Parathyroid adenoma (tissue), 2 donors: ENCODE measurements at regions not wholly inside any gene's neighbourhood (a gene's known extent, or its start where the extent isn't known, plus 50 kb on each side); places are given as distances from the start of the nearest gene placed in this dataset.

ENCODE experiments used
- H2AFZ ChIP-seq: fragments of 300-600 bp; sonication (generic); one replicate; pipeline ENCODE4 v1.7.0; 2017; ENCODE audit warnings: antibody characterized with exemption, mild to moderate bottlenecking
- H3K27ac ChIP-seq: fragments of 300-600 bp; sonication (generic); one replicate; pipeline ENCODE4 v1.7.0; 2017
- H3K27me3 ChIP-seq: fragments of 300-600 bp; sonication (generic); one replicate; pipeline ENCODE4 v1.7.0; 2017; ENCODE audit warnings: low read length; ENCODE audit not compliant: control insufficient read depth, insufficient read depth
- H3K36me3 ChIP-seq: fragments of 300-600 bp; sonication (generic); one replicate; pipeline ENCODE4 v1.7.0; 2017; ENCODE audit warnings: low read length; ENCODE audit not compliant: control insufficient read depth, insufficient read depth
- H3K4me1 ChIP-seq: fragments of 300-600 bp; sonication (generic); one replicate; pipeline ENCODE4 v1.7.0; 2017; ENCODE audit warnings: control low read depth
- H3K4me2 ChIP-seq: fragments of 300-600 bp; sonication (generic); one replicate; pipeline ENCODE4 v1.7.0; 2017; ENCODE audit warnings: low read length
- H3K4me3 ChIP-seq: fragments of 300-600 bp; sonication (generic); one replicate; pipeline ENCODE4 v1.7.0; 2017; ENCODE audit warnings: low read depth, low read length
- H3K79me2 ChIP-seq: fragments of 300-600 bp; sonication (generic); one replicate; pipeline ENCODE4 v1.7.0; 2017; ENCODE audit warnings: control low read depth
- H3K9ac ChIP-seq: fragments of 300-600 bp; sonication (generic); one replicate; pipeline ENCODE4 v1.7.0; 2017; ENCODE audit warnings: mild to moderate bottlenecking
- H3K9me3 ChIP-seq: fragments of 300-600 bp; sonication (generic); one replicate; pipeline ENCODE4 v1.7.0; 2017; ENCODE audit warnings: low read length; ENCODE audit not compliant: control insufficient read depth
- CTCF ChIP-seq: fragments of 300-600 bp; sonication (generic); IDR thresholded peaks from one replicate; pipeline ENCODE4 v1.7.0; 2017; ENCODE audit warnings: antibody characterized with exemption, mild to moderate bottlenecking
- donor health status: primary hyperparathyroidism.

- Histone ChIP-seq H3K79me2 (no peaks in the 10 kb centered on the region), H3K4me1 (no peaks in the 10 kb centered on the region), H3K4me2 (no peak overlapping the region), H3K27me3 (no peaks in the 10 kb centered on the region), H3K9ac (no peak overlapping the region), H2AFZ (no peak overlapping the region), H3K4me3 (no peak overlapping the region), H3K27ac (no peak overlapping the region), H3K9me3 (no peaks in the 10 kb centered on the region), H3K36me3 (no peaks in the 10 kb centered on the region)
- TF ChIP-seq CTCF: no peak
Observed at GRCh38 chr18:30208546-30208945, 834.0 kb downstream of the DSC3 start.

GRCh38 chr18:30192216-30192615 lies 850.3 kb downstream of the DSC3 start:
- Histone ChIP-seq H3K79me2 (no peaks in the 10 kb centered on the region), H3K27ac (no peak overlapping the region), H2AFZ (no peak overlapping the region), H3K27me3 (no peaks in the 10 kb centered on the region), H3K36me3 (no peaks in the 10 kb centered on the region), H3K4me3 (no peak overlapping the region), H3K4me1 (no peaks in the 10 kb centered on the region), H3K4me2 (no peak overlapping the region), H3K9ac (no peak overlapping the region), H3K9me3 (no peaks in the 10 kb centered on the region)
- TF ChIP-seq CTCF: no peak

- Histone ChIP-seq H3K4me1 (no peaks in the 10 kb centered on the region), H3K27me3 (no peaks in the 10 kb centered on the region), H3K4me3 (no peak overlapping the region), H3K79me2 (no peaks in the 10 kb centered on the region), H3K9ac (no peak overlapping the region), H3K4me2 (no peak overlapping the region), H3K27ac (no peak overlapping the region), H2AFZ (no peak overlapping the region), H3K9me3 (no peaks in the 10 kb centered on the region), H3K36me3 (no peaks in the 10 kb centered on the region)
- no peak for TF ChIP-seq CTCF
Observed at GRCh38 chr18:30186245-30186644, 856.3 kb downstream of the DSC3 start.

GRCh38 chr18:30177056-30177455 lies 865.5 kb downstream of the DSC3 start:
- Histone ChIP-seq H3K9ac (no peak overlapping the region), H3K4me1 (no peaks in the 10 kb centered on the region), H3K4me2 (no peak overlapping the region), H3K9me3 (no peaks in the 10 kb centered on the region), H3K36me3 (no peaks in the 10 kb centered on the region), H3K4me3 (no peak overlapping the region), H2AFZ (no peak overlapping the region), H3K79me2 (no peaks in the 10 kb centered on the region), H3K27ac (no peak overlapping the region), H3K27me3 (no peaks in the 10 kb centered on the region)
- no peak for TF ChIP-seq CTCF

GRCh38 chr18:30175621-30176225 lies 866.8 kb downstream of the DSC3 start:
- TF ChIP-seq CTCF: no peak
- H3K27me3 ChIP-seq: no peaks in the 10 kb centered on the region
- H3K4me3 ChIP-seq: no peak overlapping the region
- H2AFZ ChIP-seq: no peak overlapping the region
- no peaks in the 10 kb centered on the region for H3K79me2 ChIP-seq
- H3K9ac ChIP-seq: no peak overlapping the region
- no peaks in the 10 kb centered on the region for H3K9me3 ChIP-seq
- no peak overlapping the region for H3K27ac ChIP-seq
- H3K4me2 ChIP-seq: no peak overlapping the region
- H3K4me1 ChIP-seq: no peaks in the 10 kb centered on the region
- H3K36me3 ChIP-seq: no peaks in the 10 kb centered on the region
